PFSK-1 (cell line): ENCODE measurements at regions not wholly inside any gene's neighbourhood (a gene's known extent, or its start where the extent isn't known, plus 50 kb on each side); places are given as distances from the start of the nearest gene placed in this dataset.

Experiments used
- POLR2AphosphoS5 ChIP-seq: IDR thresholded peaks from 2 replicates; pipeline ENCODE4 v1.6.1; 2012; ENCODE audit warnings: low read depth, mild to moderate bottlenecking, control low read depth, low read length, moderate library complexity
- TF ChIP-seq, protein P1 (sequence below), 2 experiments: IDR thresholded peaks; 2 replicates each; pipeline versions ENCODE4 v1.6.1 to v1.8.0; 2011 to 2012; ENCODE audit warnings: low read depth in 2 of 2, low read length in 2 of 2, control low read depth in 1 of 2, inconsistent platforms in 1 of 2, mild to moderate bottlenecking in 1 of 2, moderate library complexity in 1 of 2; ENCODE audit not compliant: insufficient read depth in 1 of 2

- no peak for TF ChIP-seq POLR2AphosphoS5
- TF ChIP-seq, protein P1, sequence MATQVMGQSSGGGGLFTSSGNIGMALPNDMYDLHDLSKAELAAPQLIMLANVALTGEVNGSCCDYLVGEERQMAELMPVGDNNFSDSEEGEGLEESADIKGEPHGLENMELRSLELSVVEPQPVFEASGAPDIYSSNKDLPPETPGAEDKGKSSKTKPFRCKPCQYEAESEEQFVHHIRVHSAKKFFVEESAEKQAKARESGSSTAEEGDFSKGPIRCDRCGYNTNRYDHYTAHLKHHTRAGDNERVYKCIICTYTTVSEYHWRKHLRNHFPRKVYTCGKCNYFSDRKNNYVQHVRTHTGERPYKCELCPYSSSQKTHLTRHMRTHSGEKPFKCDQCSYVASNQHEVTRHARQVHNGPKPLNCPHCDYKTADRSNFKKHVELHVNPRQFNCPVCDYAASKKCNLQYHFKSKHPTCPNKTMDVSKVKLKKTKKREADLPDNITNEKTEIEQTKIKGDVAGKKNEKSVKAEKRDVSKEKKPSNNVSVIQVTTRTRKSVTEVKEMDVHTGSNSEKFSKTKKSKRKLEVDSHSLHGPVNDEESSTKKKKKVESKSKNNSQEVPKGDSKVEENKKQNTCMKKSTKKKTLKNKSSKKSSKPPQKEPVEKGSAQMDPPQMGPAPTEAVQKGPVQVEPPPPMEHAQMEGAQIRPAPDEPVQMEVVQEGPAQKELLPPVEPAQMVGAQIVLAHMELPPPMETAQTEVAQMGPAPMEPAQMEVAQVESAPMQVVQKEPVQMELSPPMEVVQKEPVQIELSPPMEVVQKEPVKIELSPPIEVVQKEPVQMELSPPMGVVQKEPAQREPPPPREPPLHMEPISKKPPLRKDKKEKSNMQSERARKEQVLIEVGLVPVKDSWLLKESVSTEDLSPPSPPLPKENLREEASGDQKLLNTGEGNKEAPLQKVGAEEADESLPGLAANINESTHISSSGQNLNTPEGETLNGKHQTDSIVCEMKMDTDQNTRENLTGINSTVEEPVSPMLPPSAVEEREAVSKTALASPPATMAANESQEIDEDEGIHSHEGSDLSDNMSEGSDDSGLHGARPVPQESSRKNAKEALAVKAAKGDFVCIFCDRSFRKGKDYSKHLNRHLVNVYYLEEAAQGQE (IDR thresholded peaks at IDR 0.05; ENCODE audit: insufficient read depth in 1 of 2, low read depth in 2 of 2, low read length in 2 of 2) = no peak
Measured at GRCh38 chr9:13642646-13643045, 363.2 kb upstream of the MPDZ start.
